Activated CD4-positive, alpha-beta T cell treated with anti-CD3 and anti-CD28 coated beads for 24 hours (primary cell): ENCODE measurements at regions not wholly inside any gene's neighbourhood (a gene's known extent, or its start where the extent isn't known, plus 50 kb on each side); places are given as distances from the start of the nearest gene placed in this dataset.
"Not testable (repeated sequence)": the region's sequence is repeated elsewhere in the genome, so short reads cannot be mapped to it uniquely, and the experiment has no call there.

Source experiments
- DNase-seq, 2 donors: peaks; one replicate each; pipeline ENCODE4 v3.0.0-alpha.2; 2020; ENCODE audit warnings: low read depth in 2 of 2

- DNase-seq, result no peak
Observed at GRCh38 chr9:28092981-28093936, 520.0 kb upstream of the C9orf72 start.

GRCh38 chr9:28101509-28101908 lies 528.2 kb upstream of the C9orf72 start:
- no peak for DNase-seq

GRCh38 chr9:28105001-28105400 lies 531.7 kb upstream of the C9orf72 start:
- no peak for DNase-seq

DNA sequence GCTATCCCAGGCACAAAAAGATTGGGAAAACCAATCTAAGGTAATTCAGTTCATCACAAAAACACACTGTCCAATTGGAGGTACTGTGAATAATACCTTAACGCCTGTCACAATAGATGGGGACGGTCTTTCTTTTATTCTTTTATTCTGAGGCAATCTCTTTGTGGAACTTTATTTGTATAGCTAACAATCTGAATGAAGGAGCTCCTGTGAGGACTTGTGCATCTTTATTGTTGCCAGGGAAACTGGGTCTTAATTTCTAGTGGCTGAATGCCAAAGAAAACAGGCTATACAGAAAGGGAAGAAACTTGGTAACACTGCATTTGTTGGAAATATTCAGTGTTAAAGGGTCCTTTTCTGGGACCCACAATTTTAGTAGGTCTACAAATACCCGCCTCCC lies 546.9 kb upstream of the C9orf72 start:
- DNase-seq, result no peak

DNA sequence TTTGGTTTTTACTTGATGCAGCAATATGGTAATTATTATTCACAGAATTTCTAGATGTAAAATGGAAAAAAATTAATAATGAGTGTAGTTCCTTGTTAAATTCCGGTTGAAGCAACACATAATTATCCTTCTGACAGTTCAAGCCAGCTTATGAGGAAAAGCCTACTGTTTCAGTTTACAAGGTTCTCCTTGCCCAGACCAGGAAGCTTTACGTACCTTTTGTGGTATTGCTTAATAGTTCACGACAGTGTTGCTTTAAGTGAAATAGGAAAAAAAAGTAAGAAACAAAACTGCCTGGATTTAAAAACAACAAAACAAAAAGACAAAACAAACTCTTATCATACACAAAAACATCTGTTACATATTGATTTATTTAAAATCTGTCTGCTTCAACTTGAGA lies 547.3 kb upstream of the C9orf72 start:
- no peak for DNase-seq

- no peak for DNase-seq
Observed at GRCh38 chr9:28121366-28121765, 548.1 kb upstream of the C9orf72 start.

DNA sequence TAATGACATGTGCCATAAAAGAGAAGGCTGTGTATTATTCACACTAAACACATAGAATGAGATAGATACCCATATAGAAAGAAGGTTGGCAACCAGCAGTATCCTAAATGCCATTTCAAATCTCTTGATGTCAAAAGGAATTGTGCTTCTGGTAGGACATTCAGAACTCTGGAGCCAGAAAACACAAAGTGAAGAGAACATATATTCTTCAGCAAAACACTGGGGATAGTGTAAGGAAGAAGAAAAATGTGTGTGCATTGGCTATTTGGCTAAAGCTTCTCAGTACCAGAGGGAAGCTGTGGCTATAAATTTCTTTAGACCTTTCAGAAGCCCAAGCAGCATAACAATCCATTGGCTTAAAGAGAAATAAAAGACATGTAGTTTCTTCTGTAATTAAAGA lies 551.6 kb upstream of the C9orf72 start:
- DNase-seq, result no peak

GRCh38 chr9:28127101-28127500 lies 553.8 kb upstream of the C9orf72 start:
- DNase-seq, result no peak

DNA sequence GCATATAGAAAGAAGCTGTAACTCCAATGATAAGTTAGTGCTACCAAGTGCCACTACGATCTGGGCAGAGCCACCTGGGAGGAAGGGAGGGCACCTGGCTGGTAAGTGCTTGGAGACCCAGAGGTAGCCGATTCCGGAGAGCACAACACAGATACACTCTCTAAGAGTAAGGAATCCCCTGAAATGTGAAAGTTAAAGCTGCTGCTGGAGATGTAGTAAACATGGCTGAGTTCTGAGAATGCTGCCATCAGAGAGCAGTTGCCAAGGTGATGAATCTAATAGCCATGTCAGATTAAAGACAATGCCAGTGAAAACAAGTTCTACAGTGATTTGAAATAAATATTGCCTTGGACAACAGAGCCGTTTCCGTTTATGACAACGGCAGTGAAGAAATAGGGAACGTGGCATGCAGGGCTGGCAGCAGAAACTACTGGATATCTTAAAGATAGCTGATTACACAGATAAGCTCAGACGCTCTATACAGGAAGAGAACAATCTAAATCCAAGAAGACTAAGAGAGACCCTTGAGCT lies 561.2 kb upstream of the C9orf72 start:
- no peak for DNase-seq

GRCh38 chr9:28135549-28135948 lies 562.3 kb upstream of the C9orf72 start:
- DNase-seq, result no peak

DNA sequence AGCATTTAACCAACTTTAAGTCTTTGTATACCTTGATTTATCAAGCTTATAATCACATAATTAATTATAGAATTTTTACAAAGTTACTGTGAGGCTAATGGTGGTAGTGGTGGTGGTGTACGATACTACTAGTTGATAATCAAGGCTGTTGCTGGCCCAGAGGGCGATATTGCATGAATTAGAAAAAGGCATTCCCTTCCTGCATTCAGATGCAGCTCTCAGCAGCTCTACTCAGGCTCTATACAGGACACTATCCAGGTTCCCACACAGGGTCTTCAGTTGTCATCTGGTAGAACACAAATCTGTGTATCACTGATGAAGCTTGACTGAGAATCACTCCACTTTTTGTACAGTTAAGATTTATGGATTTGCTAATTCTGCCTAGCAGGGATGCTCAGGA lies 562.8 kb upstream of the C9orf72 start:
- no peak for DNase-seq

- not testable (repeated sequence) for DNase-seq
Observed at GRCh38 chr9:28147430-28147829, 574.1 kb upstream of the C9orf72 start.

DNA sequence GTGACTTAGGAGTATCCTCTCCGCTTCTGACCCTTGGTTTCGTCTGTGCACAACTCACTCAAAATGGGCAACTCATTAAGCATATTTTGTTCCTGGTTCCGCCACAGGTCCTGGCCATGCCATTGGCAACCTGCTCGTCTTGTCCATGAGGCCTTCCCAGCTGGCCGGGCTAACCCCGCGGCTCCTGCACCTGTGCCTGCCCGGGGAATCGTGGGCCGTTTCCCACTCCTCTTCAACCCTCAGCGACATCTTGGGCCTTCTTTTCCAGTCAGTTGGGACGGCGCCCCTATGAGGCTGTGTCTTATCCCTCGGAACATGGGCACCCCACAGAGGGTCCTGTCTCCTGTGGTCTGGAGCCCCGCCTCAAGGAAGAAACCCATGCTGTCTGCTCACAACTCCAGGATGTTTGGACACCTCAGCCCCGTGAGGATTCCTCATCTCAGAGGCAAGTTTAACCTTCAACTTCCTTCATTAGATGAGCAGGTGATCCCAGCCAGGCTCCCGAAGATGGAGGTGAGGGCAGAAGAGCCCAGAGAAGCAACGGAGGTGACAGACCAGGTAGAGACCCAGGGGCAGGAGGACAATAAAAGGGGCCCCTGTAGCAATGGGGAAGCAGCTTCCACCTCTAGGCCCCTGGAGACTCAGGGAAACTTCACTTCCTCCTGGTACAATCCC lies 574.8 kb upstream of the C9orf72 start:
- not testable (repeated sequence) for DNase-seq

GRCh38 chr9:28149361-28150050 lies 576.2 kb upstream of the C9orf72 start:
- not testable (repeated sequence) for DNase-seq

- DNase-seq, result no peak
Observed at GRCh38 chr9:28155067-28155466, 581.8 kb upstream of the C9orf72 start.

DNA sequence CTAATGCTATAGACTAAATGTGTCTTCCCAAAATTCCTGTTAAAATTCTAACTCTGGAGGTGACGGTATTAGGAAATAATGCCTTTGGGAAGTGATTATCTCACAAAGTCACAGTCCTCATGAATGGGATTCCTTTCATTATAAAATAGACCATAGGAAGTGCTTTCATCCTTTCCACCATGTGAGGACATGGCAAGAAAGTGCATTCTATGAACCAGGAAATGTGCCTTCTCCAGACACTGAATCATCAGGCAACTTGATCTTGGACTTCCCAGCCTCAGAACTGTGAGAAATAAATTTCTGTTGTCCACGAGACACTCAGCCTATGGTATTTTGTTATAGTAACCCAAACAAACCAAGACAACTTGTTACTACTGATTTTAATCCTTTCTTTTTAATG lies 582.4 kb upstream of the C9orf72 start:
- no peak for DNase-seq

DNA sequence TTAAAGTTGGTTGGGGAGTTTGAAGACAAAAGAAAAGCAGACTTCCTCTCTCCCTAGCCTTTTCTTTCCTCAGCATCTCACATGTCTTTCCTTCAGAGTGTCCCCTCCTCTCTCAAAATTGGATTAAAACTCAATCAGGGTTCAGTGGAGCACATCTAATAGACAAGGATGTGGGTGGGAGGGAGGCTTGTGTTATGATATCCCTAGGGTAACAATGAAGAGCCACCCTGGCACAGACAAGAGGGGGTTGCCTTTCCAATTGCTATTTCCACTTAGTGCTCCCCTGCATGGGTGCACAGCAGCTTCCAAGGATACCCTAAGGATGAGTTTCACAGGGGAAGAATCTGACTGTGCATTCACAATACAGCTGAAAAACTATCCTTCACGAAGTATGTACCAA lies 585.2 kb upstream of the C9orf72 start:
- no peak for DNase-seq

DNA sequence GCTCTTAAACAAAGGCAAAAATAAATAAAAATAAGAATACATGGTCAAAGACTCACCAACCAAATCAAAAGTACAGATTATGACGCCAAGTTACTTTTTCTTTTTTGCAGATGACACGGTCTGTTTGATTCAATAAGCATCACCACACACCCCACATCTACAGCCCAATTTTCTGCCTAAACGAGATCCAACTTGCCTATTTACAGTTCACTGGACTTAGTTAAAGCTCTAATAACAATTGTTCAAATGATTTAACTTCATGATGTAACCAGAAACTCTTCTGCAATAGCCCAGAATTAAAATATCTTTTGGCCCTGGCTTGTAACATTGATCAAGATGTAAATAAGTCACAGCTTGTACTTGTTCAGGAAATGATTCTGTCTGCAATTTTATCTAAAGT lies 590.3 kb upstream of the C9orf72 start:
- DNase-seq, result no peak

DNA sequence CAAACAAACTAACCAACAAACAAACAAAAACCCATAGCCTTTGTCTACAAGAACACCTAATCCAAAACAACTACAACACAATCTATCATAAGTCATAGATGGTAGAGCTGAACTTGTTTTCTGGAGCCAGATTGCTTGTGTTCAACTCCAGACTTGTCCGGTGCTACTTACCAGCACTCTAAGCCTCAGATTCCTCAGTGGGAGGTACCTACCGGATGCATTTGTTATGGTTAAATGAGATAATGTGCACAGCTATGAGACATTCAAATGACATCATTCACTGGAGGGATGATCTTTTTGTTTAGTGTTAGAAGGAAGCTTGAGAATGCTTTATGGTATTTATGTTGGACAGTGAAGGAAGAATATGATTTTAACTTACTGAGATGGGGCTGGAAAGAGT lies 592.9 kb upstream of the C9orf72 start:
- no peak for DNase-seq

DNA sequence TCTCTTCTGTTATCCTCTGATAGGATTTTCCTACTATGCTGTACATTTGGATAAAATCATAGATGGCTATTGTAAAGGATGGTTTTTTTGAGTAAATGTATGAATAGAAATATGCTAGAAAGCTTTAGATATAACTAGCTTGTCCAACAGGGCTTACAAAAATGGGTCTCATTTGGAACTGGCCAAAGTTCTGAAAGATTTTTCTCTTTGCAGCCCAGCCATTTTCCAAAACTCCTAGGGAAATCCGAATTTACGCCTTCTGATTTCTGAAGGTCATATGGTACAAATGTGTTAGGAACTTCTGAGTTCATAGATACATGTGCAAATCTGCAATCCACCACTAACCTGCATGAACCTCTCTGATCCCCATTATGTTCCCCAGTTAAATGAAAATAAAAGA lies 603.9 kb upstream of the C9orf72 start:
- DNase-seq, result no peak

- no peak for DNase-seq
Observed at GRCh38 chr9:28177925-28178324, 604.6 kb upstream of the C9orf72 start.

- no peak for DNase-seq
Observed at GRCh38 chr9:28179893-28180292, 606.6 kb upstream of the C9orf72 start.
